NCI-H774 (cell line): ENCODE measurements at regions not wholly inside any gene's neighbourhood (a gene's known extent, or its start where the extent isn't known, plus 50 kb on each side); places are given as distances from the start of the nearest gene placed in this dataset.

Experiments
- DNase-seq: peaks from one replicate; lab custom pipeline; 2025; lab: John Stamatoyannopoulos, UW

DNA sequence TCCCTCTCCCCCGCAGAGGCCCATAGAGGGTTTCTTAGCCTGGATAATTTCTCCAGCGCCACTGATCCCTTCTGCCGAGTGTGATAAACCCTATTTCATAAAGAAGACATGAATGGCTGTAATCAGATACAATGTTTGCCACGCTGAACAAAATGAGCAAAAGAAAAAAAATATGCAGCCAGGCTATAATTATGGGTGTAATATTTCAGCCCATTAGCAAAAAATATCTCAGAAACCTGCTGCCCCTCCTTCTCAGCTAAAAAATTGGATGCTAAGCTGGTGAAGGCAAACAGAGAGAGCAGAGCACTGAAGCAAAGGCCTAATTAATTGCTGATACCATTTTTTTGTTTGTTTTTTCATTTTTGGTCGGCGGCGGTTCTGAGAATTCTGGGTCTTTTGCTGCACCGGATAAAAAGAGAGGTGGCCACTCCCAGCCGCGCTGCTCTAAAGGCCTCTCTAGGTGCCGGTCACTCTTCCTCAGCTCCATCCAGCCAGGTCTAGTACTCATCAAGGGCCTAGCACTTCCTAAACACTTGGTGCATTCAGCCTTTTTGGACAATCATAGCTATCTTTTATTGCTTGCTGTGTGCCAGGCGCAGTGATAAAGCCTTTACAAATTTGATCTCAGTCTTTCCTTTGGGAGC, 128.7 kb upstream of the TLE3 start:
- no peak for DNase-seq

DNA sequence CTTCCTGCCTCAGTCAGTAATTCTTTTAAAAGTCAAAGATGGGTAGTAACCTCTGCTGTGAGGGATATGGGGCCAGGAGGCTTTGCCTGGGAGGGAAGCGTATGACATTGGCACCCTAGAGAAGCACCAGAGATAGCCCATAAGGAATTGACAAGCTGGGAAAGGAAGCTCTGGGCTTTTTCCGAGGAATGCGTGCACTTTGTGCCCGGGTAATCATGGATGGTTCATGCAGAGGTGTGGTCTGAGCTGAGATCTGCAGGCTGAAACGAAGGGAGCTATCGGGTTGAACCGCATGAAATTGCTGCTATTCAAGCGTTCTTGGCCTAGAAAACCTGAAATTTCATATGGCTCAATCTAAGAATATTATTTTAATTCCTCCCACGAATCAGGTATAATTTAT, 127.7 kb upstream of the TLE3 start:
- DNase-seq: no peak

DNA sequence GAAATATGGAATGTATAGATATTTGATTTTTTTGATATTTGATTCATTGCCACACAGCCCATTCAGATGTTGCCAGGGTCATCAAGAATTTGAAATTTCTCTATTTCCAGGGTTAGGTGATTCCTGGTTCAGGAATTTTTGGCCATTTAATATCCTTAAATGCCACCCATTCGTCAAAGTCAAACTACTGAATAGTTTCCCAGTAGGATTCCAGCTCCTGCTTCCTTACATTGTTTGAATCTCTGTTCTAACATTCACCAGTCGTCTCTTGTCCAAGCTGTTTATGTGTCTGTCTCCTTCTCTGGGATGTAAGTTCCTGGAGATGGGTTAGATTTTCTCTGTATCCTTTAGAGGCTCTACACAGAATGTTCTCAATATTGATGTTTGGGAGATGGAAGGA, 124.9 kb upstream of the TLE3 start:
- no peak for DNase-seq

DNA sequence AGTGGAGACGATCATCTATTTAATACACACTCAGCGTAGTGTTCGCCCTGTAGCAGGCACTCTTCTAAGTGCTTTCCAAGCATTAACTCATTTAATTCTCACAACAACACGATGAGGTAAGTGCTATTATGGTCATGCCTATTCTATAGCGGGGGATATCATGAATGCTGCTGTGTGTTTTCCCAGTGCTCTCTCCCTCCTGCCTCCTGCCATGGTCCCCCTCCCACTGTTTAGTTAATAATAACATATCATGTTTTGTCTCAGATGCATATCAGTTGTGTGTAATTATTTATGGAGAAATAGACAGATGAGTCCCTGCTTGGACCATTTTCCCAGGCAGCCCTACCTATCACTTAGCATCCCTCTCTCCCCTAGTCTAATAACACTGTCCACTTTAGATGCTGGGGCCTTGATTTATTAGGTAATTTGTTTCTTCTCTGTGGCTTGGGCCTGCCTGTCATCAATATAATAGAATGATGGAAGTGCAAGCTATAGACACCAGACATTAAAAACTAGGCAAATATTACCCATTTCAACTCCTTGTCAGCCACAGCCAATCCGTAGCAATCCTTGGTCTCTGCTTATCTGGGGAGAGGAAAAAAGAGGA, 122.9 kb upstream of the TLE3 start:
- no peak for DNase-seq

DNA sequence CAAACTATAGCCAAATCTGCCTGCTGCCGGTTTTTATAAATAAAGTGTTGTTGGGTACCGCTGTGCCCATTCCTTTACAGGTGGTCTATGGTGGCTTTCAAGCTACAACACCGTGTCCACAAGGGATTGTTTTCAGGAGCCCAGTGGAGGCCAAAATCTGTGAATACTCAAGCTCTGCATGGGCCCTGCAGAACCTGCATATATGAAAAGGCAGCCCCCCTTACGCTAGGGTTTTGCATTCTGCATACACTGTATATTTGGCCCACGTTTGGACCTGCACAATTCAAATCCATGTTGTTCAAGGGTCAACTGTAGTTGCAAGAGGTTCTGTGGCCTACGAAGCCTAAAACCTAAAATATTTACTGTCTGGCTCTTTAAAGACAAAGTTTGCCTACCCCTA, 122.2 kb upstream of the TLE3 start:
- no peak for DNase-seq

DNA sequence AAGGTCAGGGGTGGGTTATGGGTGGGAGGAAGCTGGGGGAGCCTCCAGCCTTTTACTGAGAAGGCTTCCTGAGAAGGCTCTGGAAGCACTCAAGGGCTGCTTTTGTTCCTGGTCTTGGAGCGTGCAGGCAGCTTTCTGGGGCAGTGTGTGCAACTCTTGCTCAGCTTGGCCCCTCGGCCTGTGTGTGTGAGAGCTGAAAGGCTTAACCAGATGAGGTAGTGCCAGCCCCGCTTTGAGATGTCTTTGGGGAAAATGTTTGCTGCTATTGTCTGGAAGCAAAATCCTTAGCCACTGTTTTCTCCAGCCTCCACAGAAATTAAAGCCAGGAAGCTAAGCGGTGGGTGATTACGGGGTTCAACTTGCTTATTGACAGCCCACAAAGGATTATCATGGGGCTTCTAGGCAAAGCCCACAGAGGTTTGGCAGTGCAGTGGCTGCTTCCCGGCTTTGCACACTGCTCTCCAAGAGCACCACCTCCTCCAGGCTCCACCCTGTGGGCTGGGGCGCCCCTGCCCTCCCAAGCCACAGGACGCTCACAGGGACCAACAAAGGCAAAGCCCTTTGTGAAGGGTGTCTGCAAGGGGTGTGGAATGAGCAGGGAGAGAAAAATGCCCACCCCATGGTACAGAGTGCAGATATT, 121.7 kb upstream of the TLE3 start:
- DNase-seq: no peak

DNA sequence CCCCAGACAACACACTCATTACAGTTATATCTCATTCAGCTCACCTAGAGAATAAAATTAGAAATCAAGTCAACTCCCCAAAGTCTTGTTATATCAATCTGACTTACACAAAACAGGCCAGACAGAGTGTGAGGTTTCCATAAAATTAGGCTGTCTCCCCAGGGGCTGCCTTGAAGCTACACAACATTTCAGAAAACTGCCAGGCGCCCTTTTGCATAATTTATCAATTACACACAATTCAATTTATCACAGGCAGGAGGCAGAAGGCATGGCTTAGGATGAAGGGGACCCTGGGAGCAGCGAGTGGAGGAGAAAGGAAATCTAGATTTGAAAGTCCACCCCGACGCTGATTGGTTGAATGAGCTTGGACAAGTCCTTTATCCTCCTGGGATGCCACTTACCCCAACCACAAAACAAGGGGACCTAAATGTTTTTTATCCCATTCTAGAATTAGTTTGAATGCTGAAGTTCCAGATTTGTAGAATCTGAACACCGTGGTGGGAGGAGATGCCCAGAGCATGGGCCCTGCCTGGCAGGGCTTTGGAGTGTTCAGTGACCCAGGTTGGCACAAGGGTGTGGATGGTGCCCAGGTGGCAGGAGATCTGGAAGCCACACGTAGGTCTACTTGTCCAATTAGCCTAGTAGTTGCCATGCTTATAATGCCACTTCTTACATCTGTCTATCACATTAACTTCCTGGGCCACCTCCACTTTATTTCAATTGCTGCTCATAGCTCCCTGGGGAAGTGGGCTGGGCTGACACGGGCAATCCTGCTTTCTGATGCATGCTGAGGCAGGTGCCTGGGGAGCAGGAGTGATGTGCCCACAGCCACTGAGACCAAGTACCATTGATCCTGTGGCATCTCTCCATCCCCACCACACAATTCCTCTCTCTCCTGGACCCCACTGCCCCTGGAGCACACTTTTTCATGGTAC, 119.8 kb upstream of the TLE3 start:
- no peak for DNase-seq

DNA sequence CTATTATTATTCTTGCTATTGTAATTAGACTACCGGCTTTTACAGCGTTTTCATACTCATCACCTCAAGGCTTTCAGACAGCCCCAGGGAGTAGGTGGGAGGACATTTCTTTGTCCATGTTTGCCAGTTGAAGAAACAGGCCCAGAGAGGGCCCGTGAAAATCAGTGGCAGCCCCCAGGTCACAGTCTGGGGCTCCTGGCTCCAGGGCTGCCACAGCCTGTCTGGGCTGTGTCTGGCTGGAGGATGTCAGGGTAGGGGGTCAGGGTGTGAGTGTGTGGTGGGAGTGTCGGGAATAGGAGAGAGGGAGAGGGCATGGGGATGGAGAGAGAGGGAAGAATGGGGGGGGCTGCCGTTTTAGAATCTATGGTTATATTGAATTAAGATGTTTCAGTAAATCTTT, 118.2 kb upstream of the TLE3 start:
- DNase-seq: no peak

DNA sequence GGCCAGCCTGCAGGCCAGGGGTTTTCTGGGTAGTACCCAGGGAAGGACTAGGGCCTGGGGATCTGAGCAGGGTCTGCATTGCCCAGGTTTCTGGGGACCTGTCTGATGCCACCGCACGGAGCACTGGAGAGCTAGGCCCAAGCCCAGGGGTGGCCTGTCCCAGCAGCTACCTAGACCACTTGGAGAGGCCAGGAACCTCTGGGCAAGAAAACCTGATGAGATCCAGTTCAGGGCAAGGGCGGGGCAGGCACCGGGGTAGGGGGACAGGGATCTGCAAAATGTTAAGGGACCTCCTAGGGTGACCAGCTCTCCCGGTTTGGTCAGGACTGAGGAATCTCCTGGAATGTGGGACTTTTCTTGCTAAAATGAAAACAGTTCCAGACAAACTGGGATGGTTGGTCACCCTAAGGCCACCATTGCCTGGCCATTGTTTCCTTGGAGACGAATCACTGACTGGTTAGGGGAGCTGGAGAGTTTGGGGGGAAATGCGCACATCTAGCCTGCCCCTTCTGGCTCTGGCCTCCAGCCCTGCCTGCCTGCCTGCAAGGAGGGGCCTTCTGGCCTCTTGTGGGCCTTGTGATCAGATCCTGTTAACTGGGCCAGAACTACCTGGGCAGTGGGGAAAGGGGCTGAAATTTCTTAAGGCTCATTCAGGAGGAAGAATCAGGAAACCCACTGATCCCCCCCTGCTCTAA, 117.4 kb upstream of the TLE3 start:
- DNase-seq: no peak

DNA sequence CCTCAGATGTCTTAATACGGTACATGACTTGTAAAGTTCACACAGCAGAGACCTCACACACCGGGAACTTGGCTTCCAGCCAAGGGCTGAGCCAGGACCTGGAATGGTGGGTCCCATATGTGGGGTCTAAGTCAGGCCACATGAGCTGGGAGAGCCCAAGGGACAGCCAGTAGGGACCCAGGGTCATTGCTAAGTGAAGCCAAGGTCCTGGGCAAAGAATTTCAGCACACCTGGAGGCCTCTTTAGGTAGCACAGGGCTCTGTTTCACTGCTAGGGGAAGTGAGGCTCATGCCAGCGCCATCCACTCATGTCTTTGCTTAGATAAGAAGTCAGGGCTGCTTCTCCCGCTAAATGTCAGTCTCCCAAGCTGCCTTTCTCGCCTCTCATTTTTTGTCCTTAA, 116.6 kb upstream of the TLE3 start:
- DNase-seq: no peak

DNA sequence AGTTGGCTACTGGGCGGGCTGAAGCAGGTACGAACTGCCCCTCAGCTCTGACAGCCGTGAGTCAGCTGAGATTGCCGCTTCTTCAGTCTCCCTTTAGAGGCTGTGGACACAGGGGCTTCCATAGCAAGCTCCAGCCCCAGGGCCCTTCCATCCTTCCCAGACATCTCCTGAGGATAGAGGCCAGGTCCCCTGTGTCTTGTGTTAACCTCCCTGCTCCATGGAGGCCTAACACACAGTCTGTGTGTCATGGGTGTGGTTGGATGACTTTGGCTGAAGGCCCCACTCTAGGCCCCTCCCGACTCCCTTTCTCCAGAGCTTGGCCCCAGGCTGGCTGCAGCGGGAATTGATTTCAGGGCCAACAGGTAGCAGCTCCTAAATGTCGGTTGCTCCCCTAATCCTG, 116.1 kb upstream of the TLE3 start:
- no peak for DNase-seq

DNA sequence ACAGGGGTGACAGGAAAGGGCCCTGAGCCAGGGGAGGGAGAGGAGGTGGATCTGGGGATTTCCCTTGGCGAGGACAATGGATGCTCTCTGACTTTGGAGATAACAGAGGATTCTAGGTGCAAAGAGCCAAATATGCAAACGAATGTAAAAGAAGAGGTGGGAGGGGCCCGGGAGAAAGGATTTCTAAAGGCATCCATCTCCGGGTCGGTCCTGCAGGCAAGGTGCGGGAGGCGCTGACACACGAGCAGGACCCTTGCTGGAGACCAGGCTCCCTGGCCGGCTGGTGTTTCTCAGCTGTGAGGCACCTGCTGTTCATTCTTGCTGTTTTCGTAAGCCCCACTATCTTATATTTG, 115.2 kb upstream of the TLE3 start:
- DNase-seq: no peak

DNA sequence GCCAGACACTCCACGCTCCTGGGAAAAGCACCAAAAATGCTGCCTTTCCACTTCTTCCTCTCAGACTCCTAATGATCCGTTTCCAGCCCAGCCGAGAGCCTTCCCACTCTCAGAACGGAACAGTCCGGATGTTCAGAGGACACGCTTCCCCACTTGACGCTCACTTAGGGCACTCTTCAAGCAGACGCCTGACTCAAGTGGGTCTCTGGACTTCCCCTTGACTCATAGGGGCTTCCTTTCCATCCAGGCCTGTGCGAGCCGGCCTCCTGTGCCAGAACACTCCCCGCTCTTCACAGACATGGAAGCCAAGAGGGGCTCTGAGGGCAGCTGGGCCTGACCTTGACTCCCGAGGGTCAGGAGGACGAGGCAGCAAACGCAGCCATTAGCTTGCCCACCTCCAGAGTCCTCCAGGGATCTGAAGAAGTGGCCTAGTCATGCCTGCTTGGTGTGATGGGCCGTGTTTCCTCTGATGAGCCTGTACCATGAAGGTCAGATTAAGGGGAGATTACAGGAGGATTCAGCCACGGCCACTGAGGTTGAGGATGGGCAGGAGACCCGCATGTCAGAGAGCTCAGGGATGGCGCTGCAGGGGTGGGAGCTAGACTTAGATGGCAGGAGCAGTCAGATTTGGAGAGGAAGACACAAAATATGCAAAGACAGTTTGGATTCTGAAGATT, 114.7 kb upstream of the TLE3 start:
- no peak for DNase-seq

DNA sequence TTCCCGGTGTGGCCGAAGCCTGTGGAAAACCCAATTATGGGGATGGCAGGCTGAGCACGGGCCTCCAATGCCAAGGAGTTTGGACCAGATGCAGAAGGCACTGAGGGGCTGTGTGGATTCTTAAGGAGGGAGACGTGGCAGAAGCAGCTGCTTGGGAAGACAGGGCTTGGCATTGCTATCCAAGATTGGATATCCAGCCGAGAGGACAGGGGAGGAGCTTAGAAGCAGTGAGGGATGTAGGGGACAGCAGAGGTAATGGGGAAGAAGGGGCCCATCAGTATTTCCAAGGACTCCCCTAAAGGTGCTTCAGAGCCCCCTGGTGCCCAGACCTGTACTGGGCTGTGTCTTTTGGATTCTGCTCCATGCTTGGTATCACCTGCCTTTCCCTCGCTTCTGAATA, 112.8 kb upstream of the TLE3 start:
- DNase-seq: no peak

DNA sequence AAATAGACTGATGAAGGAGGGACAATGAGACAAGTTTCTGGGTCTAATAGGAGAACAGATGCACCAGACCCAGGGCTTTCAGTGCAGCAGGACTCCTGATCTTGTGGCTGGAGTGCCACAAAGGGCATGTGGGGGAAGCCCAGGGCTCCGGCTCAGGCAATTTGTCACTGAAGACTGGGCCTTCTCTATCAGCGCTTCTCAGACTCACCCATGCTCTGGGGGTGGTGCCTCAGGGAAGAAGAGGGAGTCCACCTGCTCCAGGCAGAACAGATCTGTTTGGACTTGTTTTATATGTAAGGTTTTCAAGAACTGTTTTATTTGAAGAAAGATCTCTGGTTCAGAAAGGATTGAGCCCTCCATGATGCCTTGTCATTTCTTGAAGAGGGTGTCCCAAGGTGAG, 112.4 kb upstream of the TLE3 start:
- no peak for DNase-seq

DNA sequence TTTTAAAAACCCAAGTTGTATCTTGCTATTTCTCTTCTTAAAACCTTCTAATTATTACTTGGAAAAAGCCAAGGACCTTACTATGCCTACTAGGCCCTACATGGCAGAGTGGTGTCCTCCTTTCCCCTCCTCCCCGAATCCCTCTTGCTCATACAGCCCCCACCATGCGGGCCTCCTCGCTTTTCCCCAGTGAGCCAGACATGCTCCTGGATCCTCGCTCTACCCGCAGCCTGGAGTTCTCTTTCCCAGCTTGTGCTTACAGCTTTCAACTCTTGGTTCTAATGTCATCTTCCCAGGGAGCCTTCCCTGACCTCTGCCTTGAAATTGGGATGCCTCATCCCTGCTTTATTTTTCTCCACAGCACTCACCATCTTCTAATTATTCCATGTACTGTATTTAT, 111.8 kb upstream of the TLE3 start:
- no peak for DNase-seq

DNA sequence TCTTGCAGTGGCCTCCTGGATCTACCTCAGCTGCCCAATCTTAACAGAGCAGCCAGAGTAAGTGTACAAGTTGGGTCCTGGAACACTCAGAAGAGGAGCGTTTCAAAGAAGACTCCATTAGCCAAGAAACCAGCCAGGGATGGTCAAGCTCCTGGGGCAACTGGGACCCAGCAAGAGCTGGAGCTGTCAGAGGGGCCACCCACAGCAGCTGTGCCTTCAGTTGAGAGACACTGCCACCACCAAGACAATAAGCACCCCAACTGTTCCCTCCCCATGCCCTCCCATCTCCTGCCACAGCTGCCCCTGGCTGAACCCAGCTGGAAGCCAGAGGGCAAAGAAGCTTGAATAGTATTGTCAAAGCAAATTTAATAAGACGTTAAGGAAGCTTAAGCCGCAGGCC, 110.6 kb upstream of the TLE3 start:
- no peak for DNase-seq

DNA sequence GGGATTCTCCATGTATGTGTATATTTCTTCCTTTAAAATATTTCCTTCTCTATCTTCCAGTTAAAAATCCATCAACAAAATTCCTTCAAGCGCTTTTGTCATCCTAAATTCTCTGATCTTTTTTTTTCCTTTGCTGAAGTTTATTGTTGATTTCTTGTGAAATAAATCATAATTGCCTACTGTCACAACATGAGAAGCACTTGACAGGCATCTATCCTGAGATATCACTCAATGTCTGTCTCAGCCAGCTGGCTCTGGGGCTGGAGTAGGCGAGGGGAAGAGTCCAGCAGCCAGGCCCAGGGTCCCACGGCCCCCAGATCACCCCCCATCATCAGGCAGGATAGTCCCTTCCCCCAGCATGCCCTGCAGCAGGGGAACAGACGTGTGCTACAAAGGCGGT, 109.0 kb upstream of the TLE3 start:
- no peak for DNase-seq

DNA sequence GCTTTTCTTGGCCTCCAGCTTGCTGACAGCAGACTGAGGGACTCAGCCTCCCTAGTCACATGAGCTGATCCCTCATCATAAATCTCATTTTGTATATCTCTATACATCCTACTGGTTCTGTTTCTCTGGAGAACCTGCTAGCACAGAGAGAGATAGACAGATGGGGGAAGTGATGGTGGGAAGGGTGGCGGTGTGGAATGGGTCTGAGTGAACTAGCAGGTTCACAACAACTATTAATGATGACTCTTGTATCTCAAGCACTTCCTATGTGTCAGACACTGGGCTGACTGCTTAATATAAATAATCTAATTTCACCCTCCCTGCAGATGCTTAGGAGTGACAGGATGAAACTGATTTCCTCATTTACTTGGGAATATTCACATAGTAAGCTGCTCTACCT, 106.9 kb upstream of the TLE3 start:
- no peak for DNase-seq

DNA sequence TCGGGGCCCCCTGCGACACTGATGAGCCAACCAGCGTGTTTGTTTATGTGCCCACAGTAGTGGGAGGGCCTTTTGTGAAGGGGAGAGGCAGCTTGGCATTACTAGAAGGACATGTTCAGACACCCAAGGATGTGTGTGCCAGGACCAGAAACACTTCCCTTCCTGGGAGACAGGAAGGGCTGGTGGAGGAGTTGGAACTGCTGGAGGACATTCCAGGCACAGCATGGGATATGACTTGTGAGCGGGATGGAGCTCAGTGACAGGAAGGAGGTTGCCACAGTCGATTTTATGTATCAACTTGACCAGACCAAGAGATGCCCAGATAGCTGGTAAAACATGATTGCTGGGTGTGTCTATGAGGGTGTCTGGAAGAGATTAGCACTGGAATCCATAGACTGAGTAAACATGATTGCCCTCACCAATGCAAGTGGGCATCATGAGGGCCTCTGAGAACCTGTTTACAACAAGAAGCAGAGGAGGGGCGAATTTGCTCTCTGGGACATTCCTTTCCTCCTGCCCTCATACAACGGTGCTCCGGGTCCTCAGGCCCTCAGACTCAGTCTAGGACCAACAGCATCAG, 106.4 kb upstream of the TLE3 start:
- DNase-seq: no peak

DNA sequence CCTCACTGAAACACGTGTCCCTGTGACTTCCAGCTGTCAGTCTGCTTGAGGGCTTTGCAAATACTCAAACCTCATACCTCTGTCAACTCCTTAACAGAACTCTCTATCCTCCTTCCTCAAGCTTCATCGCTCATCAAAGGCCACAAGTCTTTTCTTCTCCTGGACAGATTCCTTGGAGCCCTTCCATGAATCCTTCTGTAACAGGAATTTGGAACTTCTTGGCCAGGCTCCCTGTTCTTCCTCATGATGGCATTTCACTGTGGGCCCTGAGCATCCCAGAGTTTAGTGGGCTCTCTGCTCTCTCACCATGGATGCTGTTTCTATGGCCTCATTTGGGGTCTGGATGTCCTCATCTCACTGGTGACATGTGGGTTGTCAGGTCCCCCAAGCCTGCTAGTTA, 105.0 kb upstream of the TLE3 start:
- DNase-seq: no peak

DNA sequence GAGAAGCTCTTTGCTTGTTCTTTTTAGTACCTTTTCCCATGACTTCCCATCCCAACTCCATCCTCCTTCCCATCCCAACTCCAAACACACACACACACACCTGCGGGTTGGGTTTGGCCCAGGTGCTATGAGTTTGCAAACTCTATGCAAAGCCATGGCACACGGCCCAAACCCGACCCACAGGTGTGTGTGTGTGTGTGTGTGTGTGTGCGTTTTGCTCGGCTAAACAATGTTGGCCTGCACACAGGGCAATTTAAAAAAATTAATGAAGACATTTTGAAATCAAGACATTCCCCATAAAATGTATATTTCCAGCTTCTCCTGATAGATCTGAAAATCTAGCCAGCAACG, 103.7 kb upstream of the TLE3 start:
- no peak for DNase-seq
